DMS153 (cell line): ENCODE measurements at regions not wholly inside any gene's neighbourhood (a gene's known extent, or its start where the extent isn't known, plus 50 kb on each side); places are given as distances from the start of the nearest gene placed in this dataset.
"Not testable (repeated sequence)": the region's sequence is repeated elsewhere in the genome, so short reads cannot be mapped to it uniquely, and the experiment has no call there.

Experiments used
- DNase-seq: peaks from one replicate; lab custom pipeline; 2025; lab: John Stamatoyannopoulos, UW

GRCh38 chr5:125244531-125244930, 498.1 kb upstream of the ZNF608 start:
- no peak for DNase-seq

GRCh38 chr5:125245216-125245615, 498.8 kb upstream of the ZNF608 start:
- no peak for DNase-seq

- DNase-seq, result no peak
These were observed 503.0 kb upstream of the ZNF608 start for GRCh38 chr5:125249400-125249799.

GRCh38 chr5:125251703-125252102, 505.3 kb upstream of the ZNF608 start:
- DNase-seq, result no peak

GRCh38 chr5:125253634-125254033, 507.2 kb upstream of the ZNF608 start:
- DNase-seq, result not testable (repeated sequence)

- DNase-seq, result no peak
These were observed 507.8 kb upstream of the ZNF608 start for GRCh38 chr5:125254267-125254666.

GRCh38 chr5:125256296-125256695, 509.9 kb upstream of the ZNF608 start:
- no peak for DNase-seq

- DNase-seq, result peak; percentile 29
These were observed 510.9 kb upstream of the ZNF608 start for GRCh38 chr5:125257057-125257972.

- DNase-seq, result no peak
These were observed 511.6 kb upstream of the ZNF608 start for GRCh38 chr5:125257997-125258396.

- no peak for DNase-seq
These were observed 512.2 kb upstream of the ZNF608 start for GRCh38 chr5:125258615-125259014.

- DNase-seq, result no peak
These were observed 515.2 kb upstream of the ZNF608 start for GRCh38 chr5:125261505-125262250.

GRCh38 chr5:125262782-125263181, 516.3 kb upstream of the ZNF608 start:
- no peak for DNase-seq

GRCh38 chr5:125263356-125263755, 516.9 kb upstream of the ZNF608 start:
- DNase-seq, result no peak

- DNase-seq, result no peak
These were observed 519.7 kb upstream of the ZNF608 start for GRCh38 chr5:125266106-125266505.

GRCh38 chr5:125267636-125268248, 521.3 kb upstream of the ZNF608 start:
- no peak for DNase-seq

- peak; percentile 12 for DNase-seq
These were observed 523.5 kb upstream of the ZNF608 start for GRCh38 chr5:125269926-125270325.

- DNase-seq, result no peak
These were observed 525.9 kb upstream of the ZNF608 start for GRCh38 chr5:125272357-125272756.

- no peak for DNase-seq
These were observed 527.8 kb upstream of the ZNF608 start for GRCh38 chr5:125274211-125274610.

GRCh38 chr5:125274938-125275724, 528.7 kb upstream of the ZNF608 start:
- no peak for DNase-seq

GRCh38 chr5:125275725-125276090, 529.3 kb upstream of the ZNF608 start:
- DNase-seq, result no peak

- DNase-seq, result no peak
These were observed 529.7 kb upstream of the ZNF608 start for GRCh38 chr5:125276096-125276495.
